ENCODE measurements at regions not wholly inside any gene's neighbourhood (a gene's known extent, or its start where the extent isn't known, plus 50 kb on each side); places are given as distances from the start of the nearest gene placed in this dataset.

- peak; percentile 66 for TF ChIP-seq CTCF (conservative IDR thresholded peaks at IDR 0.05; ENCODE audit: low read depth, low read length)
- no peak overlapping the region for H3K4me3 ChIP-seq (ENCODE audit: low read depth, low read length)
- DNase-seq (ENCODE audit: low read depth): no peak
Measured at GRCh38 chr4:127124919-127125318, 507.8 kb upstream of the INTU start.

- DNase-seq (ENCODE audit: low read depth): no peak
- no peak for TF ChIP-seq CTCF (conservative IDR thresholded peaks at IDR 0.05; ENCODE audit: low read depth, low read length)
- H3K4me3 ChIP-seq (ENCODE audit: low read depth, low read length): no peak overlapping the region
Measured at GRCh38 chr4:127126718-127127117, 506.0 kb upstream of the INTU start.

- no peak for TF ChIP-seq CTCF (conservative IDR thresholded peaks at IDR 0.05; ENCODE audit: low read depth, low read length)
- DNase-seq (ENCODE audit: low read depth): no peak
- H3K4me3 ChIP-seq (ENCODE audit: low read depth, low read length): no peak overlapping the region
Measured at GRCh38 chr4:127131527-127131926, 501.2 kb upstream of the INTU start.

- DNase-seq (ENCODE audit: low read depth): no peak
- no peak overlapping the region for H3K4me3 ChIP-seq (ENCODE audit: low read depth, low read length)
- TF ChIP-seq CTCF (conservative IDR thresholded peaks at IDR 0.05; ENCODE audit: low read depth, low read length): no peak
Measured at GRCh38 chr4:127134490-127134889, 498.3 kb upstream of the INTU start.

GRCh38 chr4:127138586-127138985 lies 494.2 kb upstream of the INTU start:
- no peak overlapping the region for H3K4me3 ChIP-seq (ENCODE audit: low read depth, low read length)
- no peak for TF ChIP-seq CTCF (conservative IDR thresholded peaks at IDR 0.05; ENCODE audit: low read depth, low read length)
- DNase-seq (ENCODE audit: low read depth): no peak

GRCh38 chr4:127139788-127140286 lies 492.9 kb upstream of the INTU start:
- no peak overlapping the region for H3K4me3 ChIP-seq (ENCODE audit: low read depth, low read length)
- no peak for DNase-seq (ENCODE audit: low read depth)
- TF ChIP-seq CTCF (conservative IDR thresholded peaks at IDR 0.05; ENCODE audit: low read depth, low read length): no peak

- no peak overlapping the region for H3K4me3 ChIP-seq (ENCODE audit: low read depth, low read length)
- DNase-seq (ENCODE audit: low read depth): no peak
- TF ChIP-seq CTCF (conservative IDR thresholded peaks at IDR 0.05; ENCODE audit: low read depth, low read length): no peak
Measured at GRCh38 chr4:127140306-127140705, 492.5 kb upstream of the INTU start.
